NOMO-1 treated with DMSO at 0.1 percent for 48 hours (cell line): ENCODE measurements at regions not wholly inside any gene's neighbourhood (a gene's known extent, or its start where the extent isn't known, plus 50 kb on each side); places are given as distances from the start of the nearest gene placed in this dataset.
A peak's percentile ranks its signal among the peaks of the same experiment; 100 is the strongest.
"Not testable (repeated sequence)": the region's sequence is repeated elsewhere in the genome, so short reads cannot be mapped to it uniquely, and the experiment has no call there.

Source experiments
- DNase-seq: peaks from one replicate; lab custom pipeline; 2025; ENCODE audit not compliant: unreplicated experiment; lab: John Stamatoyannopoulos, UW

DNA sequence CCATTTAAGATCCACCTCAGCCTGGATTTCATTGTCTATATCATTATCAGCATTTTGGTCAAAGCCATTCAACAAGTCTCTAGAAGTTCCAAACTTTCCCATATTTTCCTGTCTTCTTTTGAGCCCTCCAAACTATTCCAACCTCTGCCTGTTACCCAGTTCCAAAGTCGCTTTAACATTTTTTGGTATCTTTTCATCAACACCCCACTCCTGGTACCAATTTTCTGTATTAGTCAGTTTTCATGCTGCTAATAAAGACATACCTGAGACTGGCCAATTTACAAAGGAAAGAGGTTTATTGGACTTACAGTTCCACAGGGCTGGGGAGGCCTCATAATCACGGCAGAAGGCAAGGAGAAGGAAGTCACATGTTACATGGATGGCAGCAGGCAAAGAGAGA lies 982.9 kb downstream of the TAF11L14 start:
- not testable (repeated sequence) for DNase-seq

DNA sequence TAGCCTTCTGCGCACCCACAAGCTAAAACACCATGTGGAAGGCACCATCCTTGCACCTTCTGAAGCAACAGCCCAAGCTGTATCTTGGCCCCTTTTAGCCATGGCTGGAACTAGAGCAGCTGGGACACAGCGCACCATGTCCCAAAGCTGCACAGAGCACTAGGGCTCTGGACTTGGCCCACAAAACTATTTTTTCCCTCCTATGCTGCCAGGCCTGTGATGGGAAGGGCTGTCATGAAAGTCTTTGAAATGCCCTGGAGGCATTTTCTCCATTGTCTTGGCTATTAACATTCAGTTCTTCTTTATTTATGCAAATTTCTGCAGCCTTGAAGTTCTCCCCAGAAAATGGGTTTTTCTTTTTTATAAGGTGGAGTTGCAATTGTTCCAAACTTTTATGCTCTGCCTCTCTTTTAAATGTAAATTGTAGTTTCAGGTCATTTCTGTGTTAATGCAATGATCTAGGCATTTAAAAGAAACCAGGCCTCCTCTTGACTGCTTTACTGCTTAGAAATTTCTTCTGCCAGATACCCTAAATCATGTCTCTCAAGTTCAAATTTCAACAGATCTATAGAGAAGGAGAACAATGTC lies 996.3 kb downstream of the TAF11L14 start:
- DNase-seq, result no peak

DNA sequence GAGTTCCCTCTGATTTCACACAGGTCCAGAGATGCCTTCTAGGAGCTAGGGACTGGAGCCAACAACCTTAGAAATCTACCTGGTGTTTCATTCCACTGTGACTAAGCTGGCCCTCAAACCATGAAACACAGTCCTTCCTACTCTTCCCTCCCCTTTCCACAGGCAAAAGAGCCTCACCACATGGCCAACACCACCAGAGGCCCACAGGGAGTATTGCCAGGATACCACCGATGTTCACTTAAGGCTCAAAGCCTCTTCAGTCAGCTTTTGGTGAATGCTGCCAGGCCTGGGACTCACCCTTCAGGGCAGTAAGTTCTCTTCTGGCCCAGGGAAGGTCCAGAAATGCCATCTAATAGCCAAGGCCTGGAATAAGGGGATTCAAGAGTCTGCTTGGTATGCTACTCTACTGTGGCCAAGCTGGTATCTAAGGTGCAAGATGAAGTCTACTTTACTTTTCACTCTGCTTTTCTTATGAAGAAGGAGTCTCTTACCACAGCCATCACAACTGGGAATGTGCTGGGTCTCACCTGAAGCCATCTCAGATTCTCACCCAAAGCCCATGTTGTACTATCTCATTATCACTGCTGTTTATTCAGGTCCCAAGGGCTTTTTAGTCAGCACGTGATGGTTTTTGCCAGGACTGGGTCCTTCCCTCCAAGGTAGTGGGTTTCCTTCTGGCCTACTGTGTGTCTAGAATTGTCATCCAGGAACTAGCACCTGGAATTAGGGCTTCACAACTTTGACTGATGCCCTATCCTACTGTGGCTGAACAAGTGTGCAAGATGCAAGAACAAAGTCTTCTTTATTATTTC lies 1018.4 kb downstream of the TAF11L14 start:
- DNase-seq, result no peak

DNA sequence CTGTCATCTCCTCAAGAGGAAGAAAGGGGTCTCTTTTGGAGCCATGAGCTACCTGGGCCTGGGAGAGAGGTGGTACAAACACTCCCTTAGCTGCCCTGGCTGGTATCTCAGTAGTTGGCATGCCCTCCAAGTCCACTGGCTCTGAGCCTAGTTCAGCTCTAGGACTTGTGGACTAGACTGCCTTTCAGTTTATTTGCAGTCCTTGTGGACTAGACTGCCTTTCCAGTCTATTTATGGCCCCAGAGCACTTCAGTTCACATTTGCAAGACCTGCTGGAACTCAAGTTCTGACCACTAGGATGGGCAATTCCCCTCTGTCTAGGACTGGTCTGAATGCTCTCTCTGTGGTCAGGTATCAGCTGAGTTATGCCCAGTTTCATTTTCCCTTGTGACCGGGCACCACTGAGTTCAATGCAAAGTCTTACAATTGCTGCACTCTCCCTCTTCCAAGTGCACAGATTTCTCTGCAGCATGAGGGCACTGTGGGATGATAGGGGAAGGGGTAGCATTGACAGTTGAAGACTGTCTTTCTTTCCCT lies 1019.0 kb downstream of the TAF11L14 start:
- DNase-seq, result no peak

DNA sequence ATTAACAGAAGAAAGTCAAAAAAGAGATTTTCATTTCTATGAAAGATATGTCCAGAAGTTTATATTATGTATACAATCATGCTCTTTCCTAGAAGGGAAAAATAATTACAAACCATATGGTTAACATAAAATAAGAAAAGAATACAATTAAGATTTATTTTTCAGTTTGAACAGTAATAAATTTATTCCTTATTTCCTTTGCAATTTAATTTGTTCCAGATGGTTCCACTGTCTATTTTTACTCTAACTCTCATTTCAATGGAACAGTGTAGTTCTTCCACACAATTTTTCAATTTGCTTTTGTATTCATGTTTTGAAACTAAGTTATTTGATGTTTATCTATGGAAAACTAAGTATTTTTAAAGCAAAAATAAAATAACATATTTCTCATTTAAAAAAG lies 1026.3 kb downstream of the TAF11L14 start:
- no peak for DNase-seq

DNA sequence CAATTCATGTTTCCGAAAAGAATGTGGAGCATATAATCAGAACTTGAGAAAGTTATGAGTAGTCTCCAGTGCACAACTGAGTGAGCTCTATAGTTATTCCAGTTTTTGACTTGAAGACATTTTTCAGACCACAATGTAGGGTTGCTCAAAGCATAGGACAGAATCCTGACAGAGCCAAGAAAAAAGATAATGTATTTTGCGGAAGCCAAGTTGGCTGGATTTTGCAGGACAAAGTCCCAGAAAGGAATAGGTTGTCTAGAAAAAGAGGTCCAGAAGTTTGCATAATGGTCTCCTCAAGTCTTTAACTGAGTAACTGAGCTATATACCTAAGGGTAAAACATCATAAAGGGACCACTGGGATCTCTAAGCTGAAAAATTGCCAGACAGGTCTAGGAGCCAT lies 1028.0 kb downstream of the TAF11L14 start:
- no peak for DNase-seq

DNA sequence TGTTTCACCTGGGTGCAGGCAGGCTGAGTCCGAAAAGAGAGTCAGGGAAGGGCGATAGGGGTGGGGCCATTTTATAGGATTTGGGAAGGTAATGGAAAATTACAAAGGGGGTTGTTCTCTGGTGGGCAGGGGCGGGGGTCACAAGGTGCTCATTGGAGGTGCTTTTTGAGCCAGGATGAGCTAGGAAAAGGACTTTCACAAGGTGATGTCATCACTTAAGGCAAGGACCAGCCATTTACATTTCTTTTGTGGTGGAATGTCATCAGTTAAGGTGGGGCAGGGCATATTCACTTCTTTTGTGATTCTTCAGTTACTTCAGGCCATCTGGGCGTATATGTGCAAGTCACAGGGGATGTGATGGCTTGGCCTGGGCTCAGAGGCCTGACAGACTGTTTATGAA lies 1040.0 kb downstream of the TAF11L14 start:
- DNase-seq, result not testable (repeated sequence)

DNA sequence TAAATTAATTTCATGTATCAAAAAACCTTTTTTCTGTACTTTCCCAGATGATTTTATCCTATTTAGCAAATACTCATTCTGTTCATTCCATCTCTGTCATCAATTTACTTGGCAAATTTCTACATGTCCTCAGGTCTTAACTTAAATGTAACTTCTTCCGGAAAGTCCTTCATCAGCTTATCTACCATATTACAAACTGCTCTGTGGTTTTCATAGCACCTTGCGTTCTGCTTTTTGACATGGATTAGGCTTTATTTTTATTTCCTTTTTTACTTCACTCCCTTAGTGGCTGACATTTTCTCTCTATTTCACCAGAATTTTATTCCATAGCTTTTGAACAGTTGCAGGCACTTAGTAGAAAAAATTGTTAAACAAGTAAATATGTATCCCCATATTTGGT lies 1040.8 kb downstream of the TAF11L14 start:
- DNase-seq, result no peak

DNA sequence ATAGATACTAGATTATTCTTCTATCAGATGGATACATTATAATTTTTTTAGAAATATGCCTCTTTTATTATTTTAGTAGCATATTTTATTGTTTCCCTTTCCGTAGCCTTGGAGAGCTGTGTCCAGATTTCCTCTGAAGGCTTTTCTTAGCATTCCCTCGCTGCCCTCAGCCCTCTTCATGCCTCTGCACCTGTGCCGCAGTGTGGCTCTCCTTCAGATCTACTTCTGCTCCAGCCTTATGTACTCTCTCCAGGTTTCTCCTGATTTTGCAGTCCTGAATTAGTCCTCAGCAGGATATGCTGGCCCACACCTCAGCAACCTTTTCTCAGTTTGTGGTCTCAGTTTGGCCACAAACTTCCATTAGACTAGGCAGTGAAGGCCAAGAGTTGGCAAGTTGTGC lies 1052.0 kb downstream of the TAF11L14 start:
- DNase-seq, result no peak

DNA sequence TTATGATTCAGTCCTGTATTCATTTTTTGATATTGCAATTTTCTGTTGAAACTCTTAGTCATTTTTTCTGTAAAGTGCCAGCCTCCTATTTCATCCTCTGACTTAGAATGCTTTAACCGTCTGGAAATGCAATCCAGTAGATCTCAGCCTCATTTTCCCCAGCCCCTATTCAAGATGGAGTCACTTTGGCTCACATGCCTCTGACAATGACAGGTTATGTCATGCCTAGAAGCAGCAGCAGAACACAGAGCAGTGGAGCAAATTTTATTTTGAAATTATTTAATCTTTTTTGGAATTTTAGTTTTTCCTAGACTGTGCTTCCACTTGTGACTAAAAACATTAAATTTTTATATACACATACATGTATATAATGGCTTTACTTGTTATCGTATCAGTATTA lies 1053.2 kb downstream of the TAF11L14 start:
- DNase-seq, result no peak

DNA sequence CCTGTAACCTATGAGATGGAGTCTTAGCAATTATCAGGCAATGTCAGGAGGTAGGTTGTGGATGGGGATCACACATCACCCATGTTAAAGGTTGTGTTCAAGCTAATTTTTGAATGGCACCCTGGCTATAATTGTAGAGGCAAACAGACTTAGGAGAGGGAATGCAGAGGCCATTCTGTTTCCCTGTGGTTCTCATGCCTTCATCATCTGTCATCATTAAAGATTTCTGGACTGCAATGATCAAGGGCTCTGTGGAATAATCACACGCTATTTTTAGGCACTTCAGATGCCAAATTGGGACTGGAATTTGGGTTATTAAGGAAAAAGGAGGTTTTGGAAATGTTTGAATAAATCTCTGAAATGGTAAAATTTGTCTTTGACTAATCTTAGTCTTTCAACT lies 1065.4 kb downstream of the TAF11L14 start:
- no peak for DNase-seq

DNA sequence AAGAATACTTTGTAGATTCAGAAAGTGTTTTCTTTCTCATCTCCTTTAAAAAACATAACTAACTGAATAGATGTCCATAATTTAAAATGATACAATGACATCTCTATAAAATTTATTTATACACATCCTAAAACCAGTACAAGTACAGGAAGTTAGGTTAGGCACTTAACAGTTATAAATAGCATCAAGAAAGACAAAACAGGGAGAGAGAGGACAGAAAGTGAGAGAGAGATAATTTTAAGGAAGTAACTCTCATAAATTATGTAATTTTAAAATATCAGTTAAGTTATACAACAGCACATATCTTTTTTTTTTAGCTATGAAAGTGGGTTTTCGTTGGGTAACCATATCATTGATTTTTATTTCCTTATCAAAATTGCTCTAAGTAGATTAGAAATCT lies 1068.6 kb downstream of the TAF11L14 start:
- peak; percentile 98 for DNase-seq

DNA sequence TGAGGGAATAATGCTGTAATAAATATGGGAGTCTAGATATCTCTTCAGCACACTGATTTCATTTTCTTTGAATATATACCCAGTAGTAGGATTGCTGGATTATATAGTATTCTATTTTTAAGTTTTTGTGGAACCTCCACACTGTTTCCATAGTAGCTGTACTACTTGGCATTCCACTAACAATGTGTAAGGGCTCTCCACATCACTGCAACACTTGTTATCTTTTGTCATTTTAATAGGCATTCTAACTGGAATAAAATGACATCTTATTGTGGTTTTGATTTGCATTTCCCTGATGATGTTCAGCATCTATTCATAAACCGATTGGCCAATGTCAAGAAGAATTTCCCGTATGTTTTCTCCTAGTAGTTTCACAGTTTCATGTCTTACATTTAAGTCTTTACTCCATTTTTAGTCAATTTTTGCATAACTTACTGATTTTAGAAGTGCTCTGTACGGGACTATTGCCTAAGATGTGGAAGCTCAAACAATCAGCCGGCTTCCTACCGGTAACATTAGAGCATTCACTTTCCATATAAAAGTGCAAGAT lies 1078.8 kb downstream of the TAF11L14 start:
- peak; percentile 35 for DNase-seq

DNA sequence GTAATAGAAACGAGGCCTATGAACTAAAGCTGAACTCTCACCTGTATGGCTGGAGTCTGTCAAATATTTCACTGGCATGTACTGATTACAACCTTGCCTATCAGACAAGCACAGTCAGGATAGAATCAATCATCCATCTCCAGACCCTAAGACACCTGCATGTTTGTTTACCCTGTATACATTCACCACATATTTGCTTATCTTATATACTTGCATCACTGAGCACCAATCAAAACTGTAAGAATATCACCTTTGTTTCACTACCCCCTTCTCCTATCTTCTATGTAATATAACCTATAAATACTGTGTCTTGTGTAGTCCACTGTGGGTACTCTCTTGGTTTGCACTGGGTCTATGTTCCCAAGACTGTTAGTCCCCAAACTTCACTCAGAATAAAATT lies 1085.7 kb downstream of the TAF11L14 start:
- DNase-seq, result no peak

DNA sequence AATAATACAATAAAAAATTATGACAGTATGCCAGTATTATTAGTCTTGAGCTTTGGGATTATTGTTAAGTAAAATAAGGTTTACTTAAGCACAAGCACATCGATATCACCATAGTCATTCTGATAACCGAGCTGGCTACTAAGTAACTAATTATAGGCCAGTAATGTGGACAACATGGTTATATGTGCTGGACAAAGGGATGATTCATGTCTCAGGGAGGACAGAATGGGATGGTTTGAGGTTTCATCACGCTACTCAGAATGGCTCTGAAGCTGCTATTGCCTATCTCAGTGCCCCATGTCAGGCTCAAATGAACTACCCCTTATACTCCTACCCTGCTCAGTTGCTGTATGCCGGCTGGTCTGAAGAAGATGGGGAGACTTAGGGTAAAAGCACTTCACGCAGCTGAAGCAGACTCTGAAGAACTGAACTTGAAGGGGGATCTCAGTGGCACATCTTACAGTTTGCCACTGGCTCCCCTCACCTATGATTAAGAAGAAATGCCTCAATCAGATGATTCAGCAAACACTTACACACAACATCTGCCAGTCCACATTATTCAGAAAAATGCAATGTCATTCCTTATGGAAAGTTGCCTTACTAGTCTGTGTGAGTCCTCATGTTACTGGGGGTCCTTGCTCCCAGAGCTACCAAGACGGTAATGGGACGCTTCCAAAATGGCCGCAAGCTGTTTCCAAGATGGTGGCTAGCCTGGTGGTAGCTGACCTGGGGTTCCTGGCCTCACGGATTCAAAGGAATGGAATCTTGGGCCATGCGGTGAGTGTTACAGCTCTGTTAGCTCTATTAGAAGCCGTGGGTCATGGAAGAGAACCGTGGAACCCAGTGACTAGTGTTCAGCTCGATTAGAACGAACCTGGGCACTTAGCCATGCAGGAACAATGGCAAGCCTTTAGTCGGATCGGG lies 1098.6 kb downstream of the TAF11L14 start:
- DNase-seq, result no peak

DNA sequence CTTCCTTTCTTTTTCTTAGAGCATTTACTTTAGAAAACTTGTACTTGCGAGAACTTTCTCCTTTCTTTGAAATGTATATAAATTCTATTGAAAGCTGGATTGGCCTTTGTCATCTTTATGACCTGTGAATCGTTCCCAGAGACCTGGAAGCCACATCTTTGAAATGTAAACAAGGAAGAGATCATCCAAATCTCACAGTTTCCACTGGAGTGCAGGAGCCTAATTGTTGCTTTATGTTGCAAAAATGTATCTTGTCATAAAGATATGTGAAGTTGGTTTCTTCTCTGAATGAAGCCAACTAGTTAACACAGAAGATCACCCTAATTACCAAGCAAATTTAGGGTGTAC lies 1101.8 kb downstream of the TAF11L14 start:
- DNase-seq, result no peak

DNA sequence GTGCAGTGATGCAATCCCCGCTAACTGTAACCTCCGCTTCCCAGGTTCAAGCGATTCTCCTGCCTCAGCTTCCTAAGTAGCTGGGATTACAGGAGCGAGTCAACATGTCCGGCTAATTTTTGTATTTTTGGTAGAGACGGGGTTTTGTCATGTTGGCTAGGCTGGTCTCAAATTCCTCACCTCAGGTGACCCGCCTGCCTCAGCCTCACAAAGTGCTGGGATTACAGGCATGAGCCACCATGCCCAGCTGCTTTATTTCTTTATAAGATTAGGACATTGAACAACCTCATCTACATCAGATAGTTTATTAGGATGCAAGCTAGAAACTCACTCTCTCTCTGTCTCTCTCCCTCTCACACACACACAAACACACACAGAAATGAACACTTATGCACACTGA lies 1102.5 kb downstream of the TAF11L14 start:
- not testable (repeated sequence) for DNase-seq

DNA sequence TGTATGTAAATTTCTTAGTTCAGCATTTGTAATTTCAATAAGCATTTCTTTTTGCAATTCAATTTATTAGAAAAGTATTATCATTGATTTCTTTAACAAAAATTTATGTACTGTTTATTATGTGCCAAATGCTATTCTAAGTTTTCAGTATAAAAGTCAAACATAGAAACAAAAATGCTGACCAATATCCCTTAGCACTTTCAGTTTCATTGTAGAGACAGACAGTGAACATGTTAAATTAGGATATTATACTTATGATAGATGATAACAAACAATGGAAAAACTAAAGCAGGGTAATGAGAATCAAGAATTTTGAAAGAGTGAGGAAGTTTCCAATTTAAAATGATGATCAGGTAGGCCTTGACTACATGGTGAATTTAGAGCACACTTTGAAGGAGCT lies 1106.0 kb downstream of the TAF11L14 start:
- DNase-seq, result no peak

DNA sequence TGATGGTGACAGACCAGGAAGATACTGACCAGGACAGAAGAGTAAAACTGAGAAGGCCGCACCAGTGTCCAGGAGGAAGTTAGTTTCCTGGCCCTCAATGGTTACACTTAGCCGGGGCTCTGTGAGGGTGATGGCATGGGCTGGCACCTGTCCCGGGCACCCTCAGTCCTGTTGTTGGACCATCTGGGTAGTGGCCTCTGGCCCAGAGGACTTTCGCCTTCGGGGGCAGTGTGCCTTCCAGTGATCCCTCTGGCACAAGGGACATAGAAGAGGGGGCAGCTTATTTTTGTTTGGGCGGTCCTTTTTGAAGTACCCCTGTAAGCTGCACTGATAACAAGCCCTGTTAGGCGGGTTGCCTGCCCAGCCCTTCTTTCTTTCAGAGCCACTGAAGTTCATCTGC lies 1108.6 kb downstream of the TAF11L14 start:
- DNase-seq, result no peak

DNA sequence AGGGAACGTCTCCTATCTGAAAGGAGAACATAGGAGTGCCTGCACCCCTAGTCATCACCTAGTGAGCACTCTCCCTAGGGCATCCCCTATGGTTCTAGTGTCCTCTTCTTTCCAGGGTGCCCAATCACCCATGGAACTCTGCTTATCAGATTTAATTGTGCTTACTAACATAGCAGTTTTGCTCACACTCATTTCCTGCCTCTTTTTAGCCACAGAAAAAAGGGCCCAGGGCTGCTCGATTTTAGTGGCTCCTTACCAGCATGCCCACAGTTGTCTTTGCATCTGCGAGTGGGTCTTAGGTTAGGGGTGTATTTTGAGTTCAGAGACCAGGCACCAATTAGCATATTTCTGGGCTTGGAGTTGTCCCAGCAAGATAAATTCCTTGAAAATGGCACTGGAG lies 1110.2 kb downstream of the TAF11L14 start:
- no peak for DNase-seq
